Central memory CD8-positive, alpha-beta T cell (primary cell): ENCODE measurements at regions not wholly inside any gene's neighbourhood (a gene's known extent, or its start where the extent isn't known, plus 50 kb on each side); places are given as distances from the start of the nearest gene placed in this dataset.

Source experiments
- ATAC-seq: fragments of 150-1000 bp; cut with Tn5 transposase; replicated peaks from 2 replicates; pipeline ENCODE4 v1.10.0; 2022; ENCODE audit warnings: mild to moderate bottlenecking, moderate FRiP score, moderate number of reproducible peaks; ENCODE audit not compliant: poor library complexity, severe bottlenecking; ENCODE audit errors: extremely low read depth
- DNase-seq, 2 donors: peaks; one replicate each; pipeline ENCODE4 v3.0.0; 2021; ENCODE audit warnings: low spot score in 2 of 2
- H3K27ac Mint-ChIP-seq: one replicate; pipeline ENCODE4 v1.8.0; 2022; ENCODE audit warnings: low read depth, mild to moderate bottlenecking, moderate library complexity, mixed read lengths
- H3K27me3 Mint-ChIP-seq: one replicate; pipeline ENCODE4 v1.8.0; 2022; ENCODE audit warnings: mixed read lengths
- H3K36me3 Mint-ChIP-seq: one replicate; pipeline ENCODE4 v1.8.0; 2022; ENCODE audit warnings: mild to moderate bottlenecking, moderate library complexity, mixed read lengths; ENCODE audit not compliant: insufficient read depth
- H3K4me1 Mint-ChIP-seq: one replicate; pipeline ENCODE4 v1.8.0; 2022; ENCODE audit warnings: mixed read lengths
- H3K4me3 Mint-ChIP-seq: one replicate; pipeline ENCODE4 v1.8.0; 2022; ENCODE audit warnings: mild to moderate bottlenecking, moderate library complexity, mixed read lengths
- H3K9me3 Mint-ChIP-seq: one replicate; pipeline ENCODE4 v1.8.0; 2022; ENCODE audit warnings: mixed read lengths

- Mint-ChIP-seq H3K27ac (no peak overlapping the region), H3K27me3 (no peaks in the 10 kb centered on the region), H3K4me3 (no peak overlapping the region), H3K4me1 (no peaks in the 10 kb centered on the region), H3K36me3 (no peaks in the 10 kb centered on the region), H3K9me3 (no peaks in the 10 kb centered on the region)
- no peak for ATAC-seq
- no peak for DNase-seq
Measured at GRCh38 chr5:100479079-100479688, 56.0 kb upstream of the FAM174A start.

GRCh38 chr5:100472091-100472490, 63.1 kb upstream of the FAM174A start:
- Mint-ChIP-seq H3K36me3 (no peaks in the 10 kb centered on the region), H3K4me1 (no peaks in the 10 kb centered on the region), H3K27ac (no peak overlapping the region), H3K27me3 (peaks cover 13% of the 10 kb centered on the region), H3K4me3 (no peak overlapping the region), H3K9me3 (no peaks in the 10 kb centered on the region)
- DNase-seq (no peak), ATAC-seq (no peak)

- Mint-ChIP-seq H3K9me3 (no peaks in the 10 kb centered on the region), H3K4me1 (no peaks in the 10 kb centered on the region), H3K27me3 (peaks cover 20% of the 10 kb centered on the region), H3K4me3 (no peak overlapping the region), H3K27ac (no peak overlapping the region), H3K36me3 (no peaks in the 10 kb centered on the region)
- DNase-seq: no peak
- ATAC-seq: no peak
Measured at GRCh38 chr5:100469767-100470166, 65.4 kb upstream of the FAM174A start.

GRCh38 chr5:100464418-100464817, 70.8 kb upstream of the FAM174A start:
- no peak for DNase-seq
- Mint-ChIP-seq H3K4me3 (no peak overlapping the region), H3K27ac (no peak overlapping the region), H3K36me3 (no peaks in the 10 kb centered on the region), H3K27me3 (peaks cover 31% of the 10 kb centered on the region), H3K9me3 (peaks cover 6% of the 10 kb centered on the region), H3K4me1 (no peaks in the 10 kb centered on the region)
- ATAC-seq: no peak

- no peak overlapping the region for H3K4me3 Mint-ChIP-seq
Measured at GRCh38 chr5:100456615-100457014, 78.6 kb upstream of the FAM174A start.

DNA sequence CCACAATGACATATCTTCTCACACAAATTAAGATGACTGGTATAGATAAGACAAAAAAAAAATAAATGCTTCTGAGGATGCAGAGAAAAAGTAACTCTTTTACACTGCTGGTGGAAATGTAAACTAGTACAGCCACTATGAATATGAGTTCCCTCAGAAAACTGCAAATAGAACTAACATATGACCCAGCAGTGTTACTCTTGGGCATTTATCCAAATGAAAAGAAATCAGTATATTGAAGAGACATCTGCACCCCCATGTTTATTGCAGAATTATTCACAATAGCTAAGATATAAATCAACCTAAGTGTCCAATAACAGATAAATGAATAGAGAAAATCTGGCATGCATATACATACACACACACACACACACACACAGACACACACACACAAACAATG, 83.0 kb upstream of the FAM174A start:
- Mint-ChIP-seq H3K4me3 (no peak overlapping the region), H3K36me3 (no peaks in the 10 kb centered on the region), H3K9me3 (no peaks in the 10 kb centered on the region), H3K27me3 (peaks cover 28% of the 10 kb centered on the region), H3K27ac (no peak overlapping the region), H3K4me1 (no peaks in the 10 kb centered on the region)
- ATAC-seq (no peak), DNase-seq (no peak)

More at GRCh38 chr5:100456615-100457014, 78.6 kb upstream of the FAM174A start:
- Mint-ChIP-seq H3K27ac (no peak overlapping the region), H3K36me3 (no peaks in the 10 kb centered on the region), H3K9me3 (peaks cover 6% of the 10 kb centered on the region), H3K4me1 (no peaks in the 10 kb centered on the region), H3K27me3 (peaks cover 23% of the 10 kb centered on the region)
- ATAC-seq (no peak), DNase-seq (no peak)

GRCh38 chr5:100448111-100448528, 87.1 kb upstream of the FAM174A start:
- DNase-seq: no peak
- no peaks in the 10 kb centered on the region for H3K4me1 Mint-ChIP-seq
- no peak overlapping the region for H3K4me3 Mint-ChIP-seq
- ATAC-seq: no peak
- peaks cover 28% of the 10 kb centered on the region for H3K27me3 Mint-ChIP-seq
- no peaks in the 10 kb centered on the region for H3K9me3 Mint-ChIP-seq
- H3K36me3 Mint-ChIP-seq: peaks cover 2% of the 10 kb centered on the region
- H3K27ac Mint-ChIP-seq: no peak overlapping the region

DNA sequence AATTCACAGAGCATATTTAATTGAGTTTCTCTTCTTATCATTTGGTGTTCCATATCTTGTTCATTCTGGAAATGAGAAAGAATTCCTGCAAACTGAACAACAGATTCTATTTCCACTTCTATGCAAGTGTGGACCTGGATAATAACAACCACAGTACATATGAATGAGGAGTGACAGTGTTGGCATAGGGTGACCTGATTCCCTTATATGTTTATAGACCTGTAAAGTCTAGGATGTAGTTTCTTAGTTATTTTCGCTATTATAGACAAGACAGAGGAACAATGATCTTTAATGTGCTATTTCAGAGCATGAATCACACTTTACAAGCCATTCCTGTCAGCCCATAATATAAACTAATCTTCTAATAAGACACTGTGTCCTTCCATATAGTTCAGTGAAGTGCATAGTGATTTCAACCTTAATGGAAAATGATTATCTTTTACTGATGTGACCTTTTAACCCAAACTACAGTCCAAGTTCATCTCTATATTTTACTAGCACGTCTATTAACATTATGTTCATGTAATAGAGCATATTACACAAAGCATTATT, 88.2 kb upstream of the FAM174A start:
- DNase-seq: no peak
- H3K9me3 Mint-ChIP-seq: no peaks in the 10 kb centered on the region
- H3K4me3 Mint-ChIP-seq: no peak overlapping the region
- ATAC-seq: no peak
- no peaks in the 10 kb centered on the region for H3K4me1 Mint-ChIP-seq
- H3K36me3 Mint-ChIP-seq: peaks cover 2% of the 10 kb centered on the region
- H3K27ac Mint-ChIP-seq: no peak overlapping the region
- H3K27me3 Mint-ChIP-seq: peaks cover 23% of the 10 kb centered on the region

GRCh38 chr5:100444961-100445360, 90.2 kb upstream of the FAM174A start:
- Mint-ChIP-seq H3K4me1 (no peaks in the 10 kb centered on the region), H3K4me3 (no peak overlapping the region), H3K9me3 (no peaks in the 10 kb centered on the region), H3K27me3 (peaks cover 19% of the 10 kb centered on the region), H3K27ac (no peak overlapping the region), H3K36me3 (peaks cover 2% of the 10 kb centered on the region)
- ATAC-seq: no peak
- no peak for DNase-seq

- Mint-ChIP-seq H3K27ac (no peak overlapping the region), H3K9me3 (no peaks in the 10 kb centered on the region), H3K36me3 (no peaks in the 10 kb centered on the region), H3K4me3 (no peak overlapping the region), H3K27me3 (peaks cover 12% of the 10 kb centered on the region), H3K4me1 (no peaks in the 10 kb centered on the region)
- no peak for ATAC-seq
- no peak for DNase-seq
Measured at GRCh38 chr5:100434815-100435214, 100.4 kb upstream of the FAM174A start.

GRCh38 chr5:100432741-100433140, 102.4 kb upstream of the FAM174A start:
- Mint-ChIP-seq H3K27me3 (peaks cover 12% of the 10 kb centered on the region), H3K4me1 (no peaks in the 10 kb centered on the region), H3K9me3 (no peaks in the 10 kb centered on the region), H3K27ac (no peak overlapping the region), H3K4me3 (no peak overlapping the region), H3K36me3 (no peaks in the 10 kb centered on the region)
- no peak for DNase-seq
- ATAC-seq: no peak

GRCh38 chr5:100430268-100431195, 104.6 kb upstream of the FAM174A start:
- Mint-ChIP-seq H3K4me1 (no peaks in the 10 kb centered on the region), H3K9me3 (no peaks in the 10 kb centered on the region), H3K27me3 (no peaks in the 10 kb centered on the region), H3K27ac (no peak overlapping the region), H3K4me3 (no peak overlapping the region), H3K36me3 (no peaks in the 10 kb centered on the region)
- DNase-seq: no peak
- ATAC-seq: no peak

GRCh38 chr5:100424787-100425186, 110.4 kb upstream of the FAM174A start:
- no peak for ATAC-seq
- H3K27me3 Mint-ChIP-seq: no peaks in the 10 kb centered on the region
- H3K4me3 Mint-ChIP-seq: no peak overlapping the region
- H3K36me3 Mint-ChIP-seq: no peaks in the 10 kb centered on the region
- no peaks in the 10 kb centered on the region for H3K4me1 Mint-ChIP-seq
- no peak overlapping the region for H3K27ac Mint-ChIP-seq
- DNase-seq: no peak
- H3K9me3 Mint-ChIP-seq: peaks cover 9% of the 10 kb centered on the region
